Ascending aorta (tissue), 2 donors: ENCODE measurements at regions not wholly inside any gene's neighbourhood (a gene's known extent, or its start where the extent isn't known, plus 50 kb on each side); places are given as distances from the start of the nearest gene placed in this dataset.

Source experiments
- DNase-seq, 2 donors: peaks; one replicate each; pipeline ENCODE4 v3.0.0-alpha.2; 2019; ENCODE audit warnings: low spot score in 2 of 2
- H3K27ac ChIP-seq, 2 donors: fragments of 200-600 bp; sonication (generic); one replicate each; pipeline ENCODE4 v1.5.1; 2016 to 2017; ENCODE audit warnings: mild to moderate bottlenecking in 1 of 2
- H3K27me3 ChIP-seq: fragments of 200-600 bp; sonication (generic); one replicate; pipeline ENCODE4 v1.5.1; 2017
- H3K36me3 ChIP-seq, 2 donors: fragments of 200-600 bp; sonication (generic); one replicate each; pipeline ENCODE4 v1.5.1; 2016
- H3K4me1 ChIP-seq, 2 donors: fragments of 200-600 bp; sonication (generic); one replicate each; pipeline ENCODE4 v1.5.1; 2016 to 2017; ENCODE audit warnings: mild to moderate bottlenecking in 1 of 2
- H3K4me3 ChIP-seq, 2 donors: fragments of 200-600 bp; sonication (generic); one replicate each; pipeline ENCODE4 v1.5.1; 2016 to 2017; ENCODE audit warnings: mild to moderate bottlenecking in 1 of 2
- H3K9me3 ChIP-seq, 2 donors: fragments of 200-600 bp; sonication (generic); one replicate each; pipeline ENCODE4 v1.5.1; 2016
- intact Hi-C: fragments of 100-400 bp; cut with DNase I; formaldehyde crosslinking; loops from one replicate; pipeline ENCODE4 v1.15.1; 2023
- TF ChIP-seq, protein P1 (sequence below), 3 experiments: fragments of 200-600 bp in 2 of 3; fragments of 450-650 bp in 1 of 3; sonication (generic) in 2 of 3; IDR thresholded peaks; one replicate each; pipeline ENCODE4 v1.5.1; 2016 to 2019; ENCODE audit warnings: antibody characterized with exemption in 3 of 3, mild to moderate bottlenecking in 1 of 3, moderate library complexity in 1 of 3

DNA sequence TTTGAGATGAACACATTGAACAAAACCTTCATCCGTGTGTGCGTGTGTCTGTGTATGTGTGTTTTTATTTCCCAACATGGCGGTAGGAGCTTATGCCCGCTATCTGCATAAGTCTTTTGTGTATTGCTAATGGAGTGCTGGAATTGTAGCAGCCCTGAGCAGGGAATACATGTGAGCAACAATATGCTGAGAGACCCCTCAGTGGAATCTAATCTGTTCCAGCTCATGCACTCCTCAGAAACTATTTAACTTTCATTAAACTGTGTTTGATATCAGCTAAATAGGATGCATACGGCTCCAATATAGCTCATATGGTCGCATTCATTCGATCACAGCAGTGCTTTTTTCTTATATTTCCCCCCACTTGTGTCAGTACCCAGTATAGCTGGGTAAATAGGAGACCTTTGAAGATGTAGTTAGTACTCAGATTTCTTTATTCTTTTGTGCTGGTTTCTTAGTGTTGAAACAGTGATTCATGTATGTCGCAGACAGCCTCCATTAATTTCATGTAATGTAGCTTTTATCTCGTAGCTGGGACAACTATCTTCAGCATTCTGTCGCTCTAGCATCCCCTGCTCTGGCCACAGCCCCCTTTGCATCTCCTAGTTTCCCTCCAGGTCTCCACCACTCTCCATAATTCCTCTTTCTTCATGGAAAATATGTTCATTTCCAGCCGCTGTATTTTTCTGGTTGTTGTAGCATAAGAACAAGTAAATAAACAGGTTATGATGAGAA, 891.2 kb downstream of the BCL11A start:
- intact Hi-C loops = no loop called here
- H3K9me3 ChIP-seq = no peaks in the 10 kb centered on the region
- H3K36me3 ChIP-seq = no peaks in the 10 kb centered on the region
- H3K4me1 ChIP-seq = no peaks in the 10 kb centered on the region
- TF ChIP-seq, protein P1, sequence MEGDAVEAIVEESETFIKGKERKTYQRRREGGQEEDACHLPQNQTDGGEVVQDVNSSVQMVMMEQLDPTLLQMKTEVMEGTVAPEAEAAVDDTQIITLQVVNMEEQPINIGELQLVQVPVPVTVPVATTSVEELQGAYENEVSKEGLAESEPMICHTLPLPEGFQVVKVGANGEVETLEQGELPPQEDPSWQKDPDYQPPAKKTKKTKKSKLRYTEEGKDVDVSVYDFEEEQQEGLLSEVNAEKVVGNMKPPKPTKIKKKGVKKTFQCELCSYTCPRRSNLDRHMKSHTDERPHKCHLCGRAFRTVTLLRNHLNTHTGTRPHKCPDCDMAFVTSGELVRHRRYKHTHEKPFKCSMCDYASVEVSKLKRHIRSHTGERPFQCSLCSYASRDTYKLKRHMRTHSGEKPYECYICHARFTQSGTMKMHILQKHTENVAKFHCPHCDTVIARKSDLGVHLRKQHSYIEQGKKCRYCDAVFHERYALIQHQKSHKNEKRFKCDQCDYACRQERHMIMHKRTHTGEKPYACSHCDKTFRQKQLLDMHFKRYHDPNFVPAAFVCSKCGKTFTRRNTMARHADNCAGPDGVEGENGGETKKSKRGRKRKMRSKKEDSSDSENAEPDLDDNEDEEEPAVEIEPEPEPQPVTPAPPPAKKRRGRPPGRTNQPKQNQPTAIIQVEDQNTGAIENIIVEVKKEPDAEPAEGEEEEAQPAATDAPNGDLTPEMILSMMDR (IDR thresholded peaks at IDR 0.05) = no peak
- no peaks in the 10 kb centered on the region for H3K27me3 ChIP-seq
- DNase-seq = no peak
- no peak overlapping the region for H3K27ac ChIP-seq
- H3K4me3 ChIP-seq = no peak overlapping the region

DNA sequence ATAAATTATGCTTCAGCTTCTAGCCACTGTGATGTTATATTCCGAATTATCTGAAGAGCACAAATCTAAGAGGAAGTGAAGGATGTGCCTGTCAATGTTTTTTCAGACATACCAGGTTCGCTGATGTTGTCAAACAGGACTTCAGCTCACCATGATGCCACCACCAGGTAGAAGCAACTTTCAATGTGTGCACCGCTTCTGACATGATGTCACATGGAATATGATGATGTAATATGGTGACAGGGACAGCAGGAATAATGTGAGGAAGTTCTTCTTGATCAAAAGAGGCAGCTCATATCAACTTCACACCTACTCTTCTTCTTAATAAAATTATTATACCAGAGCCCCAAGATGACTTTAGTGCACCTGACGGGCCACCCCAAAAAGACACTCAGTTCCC, 893.2 kb downstream of the BCL11A start:
- DNase-seq = no peak
- no peaks in the 10 kb centered on the region for H3K9me3 ChIP-seq
- H3K36me3 ChIP-seq = no peaks in the 10 kb centered on the region
- intact Hi-C loops = no loop called here
- no peak overlapping the region for H3K4me3 ChIP-seq
- TF ChIP-seq, protein P1 (IDR thresholded peaks at IDR 0.05) = no peak
- no peaks in the 10 kb centered on the region for H3K4me1 ChIP-seq
- no peak overlapping the region for H3K27ac ChIP-seq
- H3K27me3 ChIP-seq = no peaks in the 10 kb centered on the region

DNA sequence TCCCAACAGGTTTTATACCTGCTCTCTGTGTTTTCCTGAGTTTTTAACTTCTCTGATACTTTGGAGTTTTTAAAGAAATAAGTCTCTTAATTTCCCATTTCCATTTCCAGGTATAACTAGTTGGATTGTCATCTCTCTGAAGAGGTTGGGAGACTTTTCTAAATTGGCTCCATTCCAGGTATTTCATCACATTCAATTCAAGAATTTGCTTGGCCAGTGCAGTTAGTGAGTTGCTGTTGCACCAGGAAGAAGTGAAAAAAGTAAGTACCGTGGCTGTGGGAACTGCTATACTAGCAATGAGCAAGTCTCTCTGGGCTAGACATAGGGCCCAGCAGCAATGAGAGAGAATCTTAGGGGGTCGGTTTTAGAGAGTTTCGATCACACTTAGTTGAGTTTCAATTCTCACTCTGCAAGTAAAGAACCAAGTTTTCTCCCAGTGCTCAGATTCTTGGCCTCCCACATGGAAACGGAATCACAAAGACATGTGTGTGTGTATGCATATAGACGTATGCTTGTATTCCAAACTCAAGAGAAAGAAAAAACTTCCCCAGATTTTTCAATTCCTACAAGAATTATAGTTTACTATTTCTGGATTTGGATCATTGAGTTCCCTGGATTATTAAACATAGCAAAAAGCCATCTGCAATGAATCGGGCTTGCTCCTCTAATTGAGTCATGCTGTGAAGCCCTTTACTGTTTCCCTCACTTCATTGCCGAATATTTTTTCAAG, 894.4 kb downstream of the BCL11A start:
- Histone ChIP-seq H3K4me3 (no peak overlapping the region), H3K27me3 (no peaks in the 10 kb centered on the region), H3K36me3 (no peaks in the 10 kb centered on the region), H3K4me1 (no peaks in the 10 kb centered on the region), H3K27ac (no peak overlapping the region), H3K9me3 (no peaks in the 10 kb centered on the region)
- intact Hi-C loops = no loop called here
- TF ChIP-seq, protein P1 (IDR thresholded peaks at IDR 0.05) = no peak
- no peak for DNase-seq

DNA sequence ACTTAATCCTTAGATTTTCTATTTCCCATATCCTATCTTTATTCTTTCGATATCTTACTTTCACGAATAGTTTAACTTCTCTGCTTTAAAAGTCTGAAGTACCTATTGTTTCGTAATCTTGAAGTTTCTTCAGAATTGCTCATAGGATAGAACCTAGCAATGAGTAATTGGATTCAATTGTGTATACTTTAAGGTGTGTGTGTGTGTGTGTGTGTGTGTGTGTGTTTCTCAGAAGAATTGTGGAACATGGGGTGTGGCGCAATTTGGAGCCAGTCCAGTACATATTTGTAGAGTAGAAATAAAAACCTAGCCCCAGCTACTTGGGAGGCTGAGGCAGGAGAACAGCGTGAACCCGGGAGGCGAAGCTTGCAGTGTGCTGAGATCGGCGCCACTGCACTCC, 897.6 kb downstream of the BCL11A start:
- H3K36me3 ChIP-seq = no peaks in the 10 kb centered on the region
- no peak for DNase-seq
- intact Hi-C loops = no loop called here
- no peaks in the 10 kb centered on the region for H3K4me1 ChIP-seq
- no peaks in the 10 kb centered on the region for H3K27me3 ChIP-seq
- no peaks in the 10 kb centered on the region for H3K9me3 ChIP-seq
- no peak overlapping the region for H3K27ac ChIP-seq
- TF ChIP-seq, protein P1 (IDR thresholded peaks at IDR 0.05) = no peak
- H3K4me3 ChIP-seq = no peak overlapping the region

DNA sequence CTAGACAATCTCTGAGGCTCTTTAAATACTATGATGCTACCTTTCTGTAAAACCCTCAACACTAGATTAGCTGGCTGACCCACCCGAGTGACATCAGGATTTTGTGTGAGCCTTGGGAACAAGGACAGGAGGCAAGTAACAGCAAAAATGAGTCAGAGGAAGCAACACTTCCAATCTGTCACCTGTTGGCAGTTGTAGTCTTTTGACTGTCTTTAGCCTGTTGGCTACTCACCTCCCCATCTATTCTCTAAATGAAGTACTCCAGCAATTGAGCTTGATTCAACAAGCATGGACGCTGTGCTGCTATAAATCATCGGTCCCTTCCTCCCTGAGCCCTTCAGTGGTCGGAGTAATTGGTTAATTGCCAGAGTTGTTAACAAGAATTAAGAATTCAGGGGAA, 898.7 kb downstream of the BCL11A start:
- no peak overlapping the region for H3K4me3 ChIP-seq
- H3K9me3 ChIP-seq = no peaks in the 10 kb centered on the region
- DNase-seq = no peak
- intact Hi-C loops = no loop called here
- TF ChIP-seq, protein P1 (IDR thresholded peaks at IDR 0.05) = no peak
- no peaks in the 10 kb centered on the region for H3K36me3 ChIP-seq
- no peaks in the 10 kb centered on the region for H3K27me3 ChIP-seq
- H3K27ac ChIP-seq = no peak overlapping the region
- H3K4me1 ChIP-seq = no peaks in the 10 kb centered on the region
